Breast epithelium (tissue), 4 donors: ENCODE measurements at regions not wholly inside any gene's neighbourhood (a gene's known extent, or its start where the extent isn't known, plus 50 kb on each side); places are given as distances from the start of the nearest gene placed in this dataset.

ENCODE experiments used
- DNase-seq, 2 donors: peaks; one replicate each; pipeline ENCODE4 v3.0.0-alpha.2; 2019; ENCODE audit warnings: low spot score in 2 of 2
- H3K27ac ChIP-seq, 2 donors: fragments of 200-600 bp; sonication (generic) in 1 of 2; one replicate each; pipeline ENCODE4 v1.5.1; 2016 to 2019; ENCODE audit warnings: mild to moderate bottlenecking in 1 of 2
- H3K27me3 ChIP-seq, 2 donors: fragments of 200-600 bp; sonication (generic) in 1 of 2; one replicate each; pipeline versions ENCODE4 v1.5.1 to v1.6.0; 2017 to 2019; ENCODE audit warnings: control low read depth in 1 of 2, mild to moderate bottlenecking in 1 of 2
- H3K36me3 ChIP-seq: fragments of 200-600 bp; one replicate; pipeline ENCODE4 v1.5.1; 2019
- H3K4me1 ChIP-seq, 2 donors: fragments of 200-600 bp; sonication (generic); one replicate each; pipeline ENCODE4 v1.5.1; 2016 to 2019; ENCODE audit warnings: control low read depth in 1 of 2
- H3K4me3 ChIP-seq, 3 donors: fragments of 200-600 bp; sonication (generic); 1 replicate in 2 of 3; 2 replicates in 1 of 3; pipeline ENCODE4 v1.5.1; 2016 to 2019; ENCODE audit warnings: mild to moderate bottlenecking in 3 of 3, moderate library complexity in 2 of 3
- H3K9me3 ChIP-seq, 2 donors: fragments of 200-600 bp; sonication (generic) in 1 of 2; one replicate each; pipeline ENCODE4 v1.5.1; 2016 to 2019; ENCODE audit warnings: control low read depth in 1 of 2
- POLR2A ChIP-seq: fragments of 450-650 bp; IDR thresholded peaks from one replicate; pipeline ENCODE4 v1.6.1; 2016; ENCODE audit warnings: antibody characterized with exemption, mild to moderate bottlenecking, moderate library complexity
- POLR2AphosphoS5 ChIP-seq, 3 donors: sonication (generic); formaldehyde crosslinking; IDR thresholded peaks; one replicate each; pipeline ENCODE4 v1.6.1; 2017; ENCODE audit warnings: antibody characterized with exemption in 3 of 3
- intact Hi-C: fragments of 100-400 bp; cut with DNase I; formaldehyde crosslinking; loops from one replicate; pipeline ENCODE4 v1.15.1; 2023; ENCODE audit warnings: low total_unique reads
- TF ChIP-seq, protein P1 (sequence below), 3 donors: fragments of 450-650 bp; IDR thresholded peaks; one replicate each; pipeline ENCODE4 v1.5.1; 2016 to 2017; ENCODE audit warnings: antibody characterized with exemption in 3 of 3, mild to moderate bottlenecking in 3 of 3, moderate library complexity in 3 of 3

DNA sequence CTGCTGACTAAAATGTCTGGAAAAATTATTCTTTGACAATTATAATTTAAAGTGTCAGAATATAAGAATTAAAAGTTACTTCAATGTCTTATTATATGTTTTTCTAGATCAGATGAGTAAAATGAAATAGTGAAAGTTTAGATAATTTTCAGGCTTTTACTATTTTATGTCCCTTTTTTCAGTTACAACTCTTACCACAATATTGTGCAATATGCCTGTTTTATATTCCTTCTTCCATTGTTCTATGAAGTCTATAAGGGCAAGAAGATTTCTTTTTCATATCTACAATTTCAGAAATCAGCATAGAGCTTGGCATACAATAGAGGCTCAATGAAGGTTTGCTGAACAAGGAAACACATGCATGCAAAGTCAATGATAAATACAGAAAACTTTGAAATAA, 401.2 kb upstream of the HTR1E start:
- H3K36me3 ChIP-seq: no peaks in the 10 kb centered on the region
- no peak overlapping the region for H3K4me3 ChIP-seq
- H3K27ac ChIP-seq: no peak overlapping the region
- TF ChIP-seq POLR2A: no peak
- TF ChIP-seq, protein P1, sequence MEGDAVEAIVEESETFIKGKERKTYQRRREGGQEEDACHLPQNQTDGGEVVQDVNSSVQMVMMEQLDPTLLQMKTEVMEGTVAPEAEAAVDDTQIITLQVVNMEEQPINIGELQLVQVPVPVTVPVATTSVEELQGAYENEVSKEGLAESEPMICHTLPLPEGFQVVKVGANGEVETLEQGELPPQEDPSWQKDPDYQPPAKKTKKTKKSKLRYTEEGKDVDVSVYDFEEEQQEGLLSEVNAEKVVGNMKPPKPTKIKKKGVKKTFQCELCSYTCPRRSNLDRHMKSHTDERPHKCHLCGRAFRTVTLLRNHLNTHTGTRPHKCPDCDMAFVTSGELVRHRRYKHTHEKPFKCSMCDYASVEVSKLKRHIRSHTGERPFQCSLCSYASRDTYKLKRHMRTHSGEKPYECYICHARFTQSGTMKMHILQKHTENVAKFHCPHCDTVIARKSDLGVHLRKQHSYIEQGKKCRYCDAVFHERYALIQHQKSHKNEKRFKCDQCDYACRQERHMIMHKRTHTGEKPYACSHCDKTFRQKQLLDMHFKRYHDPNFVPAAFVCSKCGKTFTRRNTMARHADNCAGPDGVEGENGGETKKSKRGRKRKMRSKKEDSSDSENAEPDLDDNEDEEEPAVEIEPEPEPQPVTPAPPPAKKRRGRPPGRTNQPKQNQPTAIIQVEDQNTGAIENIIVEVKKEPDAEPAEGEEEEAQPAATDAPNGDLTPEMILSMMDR (IDR thresholded peaks at IDR 0.05): no peak
- no peak for TF ChIP-seq POLR2AphosphoS5 (IDR thresholded peaks at IDR 0.05)
- H3K4me1 ChIP-seq: no peaks in the 10 kb centered on the region
- no peak for DNase-seq
- H3K9me3 ChIP-seq: no peaks in the 10 kb centered on the region
- intact Hi-C loops: no loop called here
- no peaks in the 10 kb centered on the region for H3K27me3 ChIP-seq

DNA sequence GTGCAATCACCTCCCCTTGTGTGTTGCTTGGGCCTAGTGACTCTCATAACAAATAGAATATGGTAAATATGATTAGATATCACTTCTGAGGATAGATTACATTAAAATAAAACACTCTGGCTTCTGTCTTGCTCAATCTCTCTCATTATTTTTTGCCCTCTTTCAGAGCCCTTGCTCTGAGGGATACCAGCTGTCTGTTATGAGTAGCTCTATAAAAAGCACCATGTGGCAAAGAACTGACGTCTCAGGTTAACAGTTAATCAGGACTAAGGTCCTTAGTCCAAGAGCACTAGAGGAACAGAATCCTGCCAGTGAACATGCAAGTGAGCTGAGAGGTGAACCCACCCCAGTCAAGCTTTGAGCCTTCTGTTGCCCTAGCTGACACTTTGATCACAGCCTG, 402.2 kb upstream of the HTR1E start:
- no peak for DNase-seq
- Histone ChIP-seq H3K36me3 (no peaks in the 10 kb centered on the region), H3K9me3 (no peaks in the 10 kb centered on the region), H3K27ac (no peak overlapping the region), H3K4me3 (no peak overlapping the region), H3K4me1 (no peaks in the 10 kb centered on the region), H3K27me3 (no peaks in the 10 kb centered on the region)
- TF ChIP-seq, protein P1 (IDR thresholded peaks at IDR 0.05): no peak
- no peak for TF ChIP-seq POLR2AphosphoS5 (IDR thresholded peaks at IDR 0.05)
- TF ChIP-seq POLR2A: no peak
- intact Hi-C loops: no loop called here

DNA sequence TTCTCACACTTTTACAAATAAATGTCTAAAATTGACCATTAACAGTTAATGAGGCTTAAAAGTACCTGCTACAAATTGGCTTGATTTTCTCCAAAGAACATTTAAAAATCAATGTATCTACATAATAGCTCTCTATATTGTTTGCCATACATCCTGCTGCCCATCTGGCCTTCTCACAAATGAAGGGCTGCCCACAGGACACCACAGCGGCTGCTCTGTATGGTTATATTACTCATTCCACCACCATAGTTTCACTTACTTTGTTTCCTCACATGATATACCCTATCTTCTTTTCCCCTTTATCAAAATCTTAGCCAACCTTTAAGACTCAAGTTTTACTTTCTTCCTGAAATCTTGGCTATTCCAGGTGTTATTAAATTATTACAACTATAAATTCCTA, 407.7 kb upstream of the HTR1E start:
- TF ChIP-seq POLR2A: no peak
- no peak for TF ChIP-seq POLR2AphosphoS5 (IDR thresholded peaks at IDR 0.05)
- TF ChIP-seq, protein P1 (IDR thresholded peaks at IDR 0.05): no peak
- intact Hi-C loops: no loop called here
- peaks cover 0 to 15% of the 10 kb centered on the region in 2 donors for H3K9me3 ChIP-seq
- DNase-seq: no peak
- no peaks in the 10 kb centered on the region for H3K4me1 ChIP-seq
- H3K36me3 ChIP-seq: no peaks in the 10 kb centered on the region
- no peak overlapping the region for H3K27ac ChIP-seq
- H3K4me3 ChIP-seq: no peak overlapping the region
- no peaks in the 10 kb centered on the region for H3K27me3 ChIP-seq

DNA sequence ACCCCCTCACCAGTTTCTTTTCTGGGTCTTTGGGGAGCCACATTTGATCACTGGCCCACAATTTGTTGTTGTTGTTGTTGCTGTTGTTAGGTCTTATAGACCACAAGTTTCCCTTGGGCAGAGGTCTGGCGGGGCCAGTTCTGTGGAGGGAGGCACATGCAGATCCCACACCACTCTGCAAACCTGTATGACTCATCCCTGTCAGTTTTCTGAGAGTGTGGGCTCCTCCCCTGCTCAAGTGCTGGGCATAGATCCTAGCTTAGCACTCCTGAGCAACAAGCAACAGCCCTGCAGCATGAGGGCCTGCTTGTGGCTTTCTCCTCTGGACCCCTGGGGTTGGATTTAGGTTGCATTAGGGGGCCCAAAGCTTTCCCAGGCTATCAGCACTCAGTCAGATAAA, 411.1 kb upstream of the HTR1E start:
- intact Hi-C loops: no loop called here
- no peak overlapping the region for H3K4me3 ChIP-seq
- DNase-seq: no peak
- peaks cover 0 to 25% of the 10 kb centered on the region in 2 donors for H3K9me3 ChIP-seq
- H3K27ac ChIP-seq: no peak overlapping the region
- no peaks in the 10 kb centered on the region for H3K4me1 ChIP-seq
- no peak for TF ChIP-seq POLR2A
- TF ChIP-seq, protein P1 (IDR thresholded peaks at IDR 0.05): no peak
- TF ChIP-seq POLR2AphosphoS5 (IDR thresholded peaks at IDR 0.05): no peak
- H3K36me3 ChIP-seq: no peaks in the 10 kb centered on the region
- no peaks in the 10 kb centered on the region for H3K27me3 ChIP-seq

DNA sequence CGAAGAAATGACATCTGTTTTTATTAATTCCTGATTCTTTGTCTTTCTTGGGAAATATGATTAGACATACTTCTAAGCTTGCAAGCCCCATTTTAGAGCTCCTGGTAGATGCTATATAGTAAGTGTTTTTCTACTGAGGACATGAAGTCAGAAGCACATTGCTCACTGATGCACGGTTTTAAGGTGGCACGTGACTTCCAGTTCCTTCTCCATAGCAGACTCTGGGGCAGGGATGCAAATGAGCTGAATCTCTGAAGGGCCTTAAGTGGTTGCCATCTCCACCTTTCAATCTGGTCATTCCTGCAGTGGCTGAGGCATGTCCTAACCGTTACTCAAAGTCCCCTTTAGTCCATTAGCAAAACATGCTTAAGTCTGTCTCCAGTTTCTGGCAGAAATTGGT, 421.2 kb upstream of the HTR1E start:
- intact Hi-C loops: no loop called here
- no peaks in the 10 kb centered on the region for H3K27me3 ChIP-seq
- H3K27ac ChIP-seq: no peak overlapping the region
- no peak overlapping the region for H3K4me3 ChIP-seq
- no peaks in the 10 kb centered on the region for H3K36me3 ChIP-seq
- no peaks in the 10 kb centered on the region for H3K4me1 ChIP-seq
- no peaks in the 10 kb centered on the region for H3K9me3 ChIP-seq
- TF ChIP-seq, protein P1 (IDR thresholded peaks at IDR 0.05): no peak
- TF ChIP-seq POLR2AphosphoS5 (IDR thresholded peaks at IDR 0.05) (no peak), POLR2A (no peak)
- no peak for DNase-seq
